K562 (cell line): ENCODE measurements at regions not wholly inside any gene's neighbourhood (a gene's known extent, or its start where the extent isn't known, plus 50 kb on each side); places are given as distances from the start of the nearest gene placed in this dataset.

ENCODE experiments used
- ATAC-seq: fragments of 200-7000 bp; cut with Tn5 transposase; 3 replicates; pipeline ENCODE4 v1.9.1; 2020; ENCODE audit warnings: moderate library complexity
- BruUV-seq: library from RNA; stranded (reverse); fragments of 400-500 nt; replicated peaks from 2 replicates; lab custom pipeline; 2021; lab: Mats Ljungman, UMichigan
- CTCF ChIA-PET: fragments of 300-600 bp; formaldehyde crosslinking; extraction: SDS; loops from one replicate; lab custom pipeline; 2021; ENCODE audit warnings: low intra/inter-chr PET ratio; lab: Yijun Ruan, JAX
- POLR2A ChIA-PET: fragments of 300-600, 350-650 bp; sonication (Branson Sonifier 250); formaldehyde crosslinking; extraction: SDS; loops from one replicate; lab custom pipeline; 2021; ENCODE audit warnings: antibody characterized with exemption, inconsistent platforms; lab: Yijun Ruan, JAX
- DNase-seq, 4 experiments: peaks; one replicate each; pipeline versions ENCODE4 v3.0.0 to v3.0.0-alpha.2; 2011 to 2018; ENCODE audit warnings: low spot score in 3 of 4, mixed read lengths in 3 of 4; ENCODE audit errors: extremely low read depth in 1 of 4
- FAIRE-seq: peaks from 2 replicates; lab custom pipeline; 2011; peaks lifted over from hg19 to GRCh38; lab: Jason Lieb, UNC
- H2AFZ ChIP-seq: 2 replicates; pipeline ENCODE4 v1.6.0; 2011; ENCODE audit warnings: low read depth, low read length, control low read depth, inconsistent platforms
- H3K27ac ChIP-seq: fragments of 200-600 bp; 3 replicates; pipeline ENCODE4 v1.8.0; 2011; ENCODE audit warnings: low read depth, mild to moderate bottlenecking, control low read depth, inconsistent platforms, low read length, moderate library complexity, mixed read lengths; ENCODE audit errors: extremely low read depth
- H3K27me3 ChIP-seq, 2 experiments: fragments of 300-600 bp in 1 of 2; 2 replicates in 1 of 2; 3 replicates in 1 of 2; pipeline versions ENCODE4 v1.6.0 to v1.8.0; 2011; ENCODE audit warnings: inconsistent platforms in 2 of 2, low read length in 2 of 2, mild to moderate bottlenecking in 1 of 2, mixed read lengths in 1 of 2, moderate library complexity in 1 of 2; ENCODE audit not compliant: control insufficient read depth in 2 of 2, insufficient read depth in 2 of 2
- H3K36me3 ChIP-seq: fragments of 300-600 bp; 3 replicates; pipeline ENCODE4 v1.8.0; 2011; ENCODE audit warnings: mild to moderate bottlenecking, low read length, inconsistent platforms; ENCODE audit not compliant: control insufficient read depth, insufficient read depth
- H3K4me1 ChIP-seq, 2 experiments: fragments of 200-600 bp in 1 of 2; replicated peaks in 1 of 2; 2 replicates in 1 of 2; 3 replicates in 1 of 2; pipeline versions ENCODE4 v1.5.1 to v1.8.0; 2011; ENCODE audit warnings: inconsistent platforms in 2 of 2, low read length in 2 of 2, mild to moderate bottlenecking in 1 of 2, mixed read lengths in 1 of 2, moderate library complexity in 1 of 2; ENCODE audit not compliant: control insufficient read depth in 2 of 2, insufficient read depth in 2 of 2
- H3K4me2 ChIP-seq: 2 replicates; pipeline ENCODE4 v1.6.1; 2011; ENCODE audit warnings: low read length, control low read depth, inconsistent platforms, mixed read lengths; ENCODE audit not compliant: insufficient read depth
- H3K4me3 ChIP-seq: fragments of 200-600 bp; sonication (generic), shearing (Covaris generic); 2 replicates; pipeline ENCODE4 v1.5.1; 2016; ENCODE audit warnings: control low read depth, inconsistent platforms
- H3K79me2 ChIP-seq: fragments of 200-600 bp; 3 replicates; pipeline ENCODE4 v1.8.0; 2011; ENCODE audit warnings: low read length, inconsistent platforms; ENCODE audit not compliant: control insufficient read depth, insufficient read depth
- H3K9ac ChIP-seq, 2 experiments: 2 replicates each; pipeline versions ENCODE4 v1.6.0 to v1.6.1; 2011; ENCODE audit warnings: low read depth in 2 of 2, low read length in 2 of 2, control low read depth in 1 of 2, inconsistent platforms in 1 of 2, mild to moderate bottlenecking in 1 of 2, mixed read lengths in 1 of 2; ENCODE audit not compliant: insufficient read depth in 1 of 2
- H3K9me1 ChIP-seq: one replicate; pipeline ENCODE4 v1.6.0; 2011; ENCODE audit warnings: inconsistent platforms, mild to moderate bottlenecking, low read length, moderate library complexity; ENCODE audit not compliant: control insufficient read depth, insufficient read depth
- H3K9me3 ChIP-seq: replicated peaks from 2 replicates; pipeline ENCODE4 v1.5.1; 2011; ENCODE audit warnings: low read depth, low read length, inconsistent platforms; ENCODE audit not compliant: control insufficient read depth, insufficient read depth
- H4K20me1 ChIP-seq: replicated peaks from 2 replicates; pipeline ENCODE4 v1.6.1; 2011; ENCODE audit warnings: low read length, inconsistent platforms, mixed read lengths; ENCODE audit not compliant: control insufficient read depth, insufficient read depth
- HNRNPH1 ChIP-seq: fragments of 200-400 bp; formaldehyde crosslinking; optimal IDR thresholded peaks from 2 replicates; pipeline ENCODE3; 2017; ENCODE audit warnings: low read depth, mild to moderate bottlenecking, low read length, moderate library complexity
- MAFG ChIP-seq: fragments of 450-650 bp; conservative IDR thresholded peaks from 2 replicates; pipeline ENCODE4 v1.6.1; 2016; ENCODE audit warnings: missing genetic modification characterization, missing compliant biosample characterization
- NR4A1 ChIP-seq, 2 experiments: fragments of 250-450 bp in 1 of 2; fragments of 450-650 bp in 1 of 2; sonication (Bioruptor Pico) in 1 of 2; IDR thresholded peaks; 2 replicates each; pipeline versions ENCODE4 v1.4.0 to v1.6.1; 2016 to 2020; ENCODE audit warnings: mild to moderate bottlenecking in 2 of 2, missing compliant biosample characterization in 1 of 2, missing genetic modification characterization in 1 of 2, moderate library complexity in 1 of 2
- PRPF4 ChIP-seq: fragments of 200-400 bp; formaldehyde crosslinking; IDR thresholded peaks from one replicate; pipeline ENCODE4 v1.6.1; 2017; ENCODE audit warnings: low read length, low read depth, mild to moderate bottlenecking; ENCODE audit not compliant: insufficient read depth, poor library complexity, severe bottlenecking
- SAFB ChIP-seq: fragments of 200-400 bp; formaldehyde crosslinking; IDR thresholded peaks from 2 replicates; pipeline ENCODE4 v1.6.1; 2017; ENCODE audit warnings: low read depth, low read length, borderline replicate concordance
- SFPQ ChIP-seq: fragments of 200-400 bp; formaldehyde crosslinking; IDR thresholded peaks from 2 replicates; pipeline ENCODE4 v1.6.1; 2017; ENCODE audit warnings: mild to moderate bottlenecking, low read depth, low read length, moderate library complexity
- TFAM ChIP-seq: fragments of 250-450 bp; sonication (Bioruptor Pico); conservative IDR thresholded peaks from 2 replicates; pipeline ENCODE4 v1.5.0; 2021; ENCODE audit warnings: mild to moderate bottlenecking, moderate library complexity
- WGBS: fragments of 100-300 bp; shearing (Covaris generic); methylation state at CpG from one replicate; pipeline ENCODE4 v1.1.6; 2016; ENCODE audit warnings: low coverage, mixed read lengths; ENCODE audit not compliant: insufficient coverage; ENCODE audit errors: missing lambda C conversion rate; 5-methylcytosine and 5-hydroxymethylcytosine counted together
- in situ Hi-C: fragments of 300-500 bp; cut with MboI; formaldehyde crosslinking; loops from 4 replicates; pipeline ENCODE4 v1.15.0; 2018; ENCODE audit warnings: inconsistent platforms, mixed read lengths
- intact Hi-C: fragments of 100-400 bp; cut with micrococcal nuclease; formaldehyde crosslinking; loops from 2 replicates; pipeline ENCODE4 v1.14.2; 2022

- Histone ChIP-seq H3K4me3 (no peak overlapping the region), H3K9ac (no peak overlapping the region), H3K9me1 (no peaks in the 10 kb centered on the region), H3K27me3 (no peaks in the 10 kb centered on the region), H3K4me1 (no peaks in the 10 kb centered on the region), H4K20me1 (no peaks in the 10 kb centered on the region), H3K4me2 (no peak overlapping the region), H3K27ac (no peak overlapping the region), H3K36me3 (no peaks in the 10 kb centered on the region), H3K79me2 (no peaks in the 10 kb centered on the region), H2AFZ (no peak overlapping the region), H3K9me3 (no peaks in the 10 kb centered on the region)
- no TSS peak for BruUV-seq
- DNase-seq (no peak), ATAC-seq (no peak), FAIRE-seq (no peak)
- WGBS = 5% methylated on average over 2 of the region's 2 CpGs
- intact Hi-C loops (no loop called here), in situ Hi-C loops (no loop called here)
- TF ChIP-seq SAFB (no peak), NR4A1 (CRISPR knock-in tag; IDR thresholded peaks at IDR 0.05) (no peak), NR4A1 (tag; IDR thresholded peaks at IDR 0.05) (no peak), TFAM (CRISPR knock-in tag) (no peak), HNRNPH1 (no peak)
- ChIA-PET CTCF (no interaction called here), POLR2A (no interaction called here)
Measured at GRCh38 chr21:16013570-16013969, 283.8 kb downstream of the USP25 start.

- intact Hi-C loops = no loop called here
- ChIA-PET CTCF (no interaction called here), POLR2A (interaction anchor here (1.4 kb wide), 1 partner anchor 11 kb away, joined by 3 read pairs; no protein-coding TSS in a partner anchor)
- no peak for TF ChIP-seq SFPQ
- no peak for TF ChIP-seq PRPF4
- no peak for TF ChIP-seq MAFG (tag)
- WGBS = 0% methylated on average over 2 of the region's 2 CpGs
- no peak for FAIRE-seq
- Histone ChIP-seq H2AFZ (no peak overlapping the region), H3K9ac (no peak overlapping the region), H3K9me1 (no peaks in the 10 kb centered on the region), H4K20me1 (no peaks in the 10 kb centered on the region), H3K79me2 (no peaks in the 10 kb centered on the region), H3K36me3 (no peaks in the 10 kb centered on the region), H3K27me3 (no peaks in the 10 kb centered on the region), H3K4me2 (no peak overlapping the region), H3K9me3 (no peaks in the 10 kb centered on the region), H3K4me3 (no peak overlapping the region), H3K27ac (no peak overlapping the region), H3K4me1 (no peaks in the 10 kb centered on the region)
- no TSS peak for BruUV-seq
- ATAC-seq = no peak
- DNase-seq = no peak
- in situ Hi-C loops = no loop called here
Measured at GRCh38 chr21:16020878-16021277, 291.1 kb downstream of the USP25 start.
